GM18499 (cell line): ENCODE measurements at regions not wholly inside any gene's neighbourhood (a gene's known extent, or its start where the extent isn't known, plus 50 kb on each side); places are given as distances from the start of the nearest gene placed in this dataset.
"Not testable (repeated sequence)": the region's sequence is repeated elsewhere in the genome, so short reads cannot be mapped to it uniquely, and the experiment has no call there.

Experiments used
- ATAC-seq: cut with Tn5 transposase; IDR thresholded peaks from one replicate; pipeline ENCODE4 v1.9.1; 2021; ENCODE audit warnings: moderate number of reproducible peaks; ENCODE audit not compliant: insufficient read depth, unreplicated experiment

- ATAC-seq = no peak
These were observed 58.2 kb downstream of the RPRM start for GRCh38 chr2:153420394-153420793.

DNA sequence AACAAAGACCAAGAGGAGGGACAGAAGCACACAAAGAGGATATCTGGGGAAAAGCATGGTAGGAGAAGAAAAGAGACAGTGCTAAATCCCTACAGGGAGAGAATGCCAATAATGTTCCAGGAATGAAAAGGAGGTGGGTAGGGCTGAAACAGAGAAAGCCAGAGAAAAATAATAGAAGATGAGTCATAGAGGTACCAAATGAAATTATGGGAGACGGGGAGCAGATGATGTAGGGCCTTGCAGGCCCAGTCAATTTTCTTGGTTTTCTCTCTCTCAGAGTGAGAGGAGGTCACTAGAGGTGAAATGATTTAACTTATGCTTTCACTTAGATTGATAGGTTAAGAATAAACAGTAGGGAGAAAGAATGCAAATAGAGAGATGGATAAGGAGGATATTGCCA lies 61.5 kb downstream of the RPRM start:
- ATAC-seq = no peak

DNA sequence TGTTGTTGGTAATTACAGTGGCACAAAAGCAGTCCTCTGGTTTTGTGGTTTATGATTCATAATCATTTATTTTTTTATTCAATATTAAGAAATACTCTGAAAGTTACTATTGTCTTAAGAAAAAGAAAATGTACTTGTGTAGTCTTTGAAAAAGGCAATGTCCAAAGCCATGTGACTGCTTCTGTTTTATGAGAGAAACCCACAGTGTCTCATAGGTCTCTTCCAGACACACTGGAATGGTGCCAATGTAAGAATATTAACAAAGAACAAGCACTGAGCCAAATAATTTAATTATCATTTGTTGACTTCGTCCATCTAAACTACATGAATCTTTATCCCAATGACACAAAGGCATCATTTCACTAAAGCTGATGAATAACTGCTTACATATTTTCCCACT lies 62.5 kb downstream of the RPRM start:
- no peak for ATAC-seq

DNA sequence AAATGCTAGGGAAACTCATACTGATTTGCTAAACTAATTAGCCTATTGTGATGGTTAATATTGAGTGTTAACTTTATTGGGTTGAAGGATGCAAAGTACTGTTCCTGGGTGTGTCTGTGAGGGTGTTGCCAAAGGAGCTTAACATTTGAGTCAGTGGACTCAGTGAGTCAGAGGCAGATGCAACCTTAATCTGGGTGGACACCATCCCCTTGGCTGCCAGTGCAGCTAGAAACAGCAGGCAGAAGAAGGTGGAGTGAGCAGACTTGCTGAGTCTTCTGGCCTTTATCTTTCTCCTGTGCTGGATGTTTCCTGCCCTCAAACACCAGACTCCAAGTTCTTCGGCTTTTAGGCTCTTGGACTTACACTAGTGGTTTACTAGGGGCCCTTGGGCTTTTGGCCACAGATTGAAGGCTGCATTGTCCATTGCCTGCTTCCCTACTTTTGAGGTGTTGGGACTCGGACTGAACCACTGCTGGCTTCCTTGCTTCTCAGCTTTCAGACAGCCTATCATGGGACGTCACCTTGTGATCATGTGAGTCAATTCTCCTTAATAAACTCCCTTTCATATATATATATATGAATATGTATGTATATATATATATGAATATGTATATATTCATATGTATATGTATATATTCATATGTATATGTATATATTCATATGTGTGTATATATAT lies 69.7 kb downstream of the RPRM start:
- ATAC-seq = no peak

- no peak for ATAC-seq
These were observed 73.4 kb downstream of the RPRM start for GRCh38 chr2:153405196-153405595.

DNA sequence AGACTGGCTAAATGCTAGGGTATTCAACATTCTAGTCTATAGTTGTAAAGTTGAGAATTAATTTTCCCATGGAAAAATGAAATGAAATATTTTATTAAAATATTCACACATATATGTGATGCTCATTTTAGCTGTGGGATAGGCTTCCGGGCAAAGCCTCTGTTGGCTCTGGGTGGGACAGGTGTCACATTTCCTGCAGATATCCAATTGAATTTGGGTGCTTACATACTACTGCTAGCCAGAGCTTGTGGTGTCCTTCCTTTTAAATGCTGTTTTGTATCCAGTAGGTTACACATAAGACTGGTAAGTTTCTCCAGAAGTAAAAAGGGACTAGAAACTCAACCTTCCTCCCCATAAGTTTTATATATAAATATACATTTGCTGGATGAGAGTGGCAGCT lies 73.8 kb downstream of the RPRM start:
- no peak for ATAC-seq

DNA sequence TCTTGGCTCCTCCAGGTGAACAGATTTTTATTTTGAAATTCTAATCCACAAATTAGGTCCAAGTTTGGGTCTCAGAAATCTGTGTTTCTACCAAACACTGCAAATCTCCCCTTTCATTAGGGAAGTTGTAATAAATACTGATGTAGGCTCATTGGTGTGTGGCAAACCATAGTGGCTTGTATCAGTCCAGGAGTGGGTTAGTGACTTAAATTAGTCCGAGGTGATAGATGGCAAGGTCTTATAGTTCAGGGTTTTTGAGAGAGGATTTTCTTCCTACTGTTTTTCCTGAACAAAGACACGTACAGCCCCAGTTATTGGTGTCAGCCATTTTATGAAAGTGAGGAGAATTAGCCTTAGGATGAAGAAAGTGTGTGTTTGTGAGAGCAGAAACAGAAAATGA lies 74.6 kb downstream of the RPRM start:
- no peak for ATAC-seq

GRCh38 chr2:153403352-153403751 lies 75.2 kb downstream of the RPRM start:
- ATAC-seq = not testable (repeated sequence)

GRCh38 chr2:153394686-153395085 lies 83.9 kb downstream of the RPRM start:
- ATAC-seq = no peak

DNA sequence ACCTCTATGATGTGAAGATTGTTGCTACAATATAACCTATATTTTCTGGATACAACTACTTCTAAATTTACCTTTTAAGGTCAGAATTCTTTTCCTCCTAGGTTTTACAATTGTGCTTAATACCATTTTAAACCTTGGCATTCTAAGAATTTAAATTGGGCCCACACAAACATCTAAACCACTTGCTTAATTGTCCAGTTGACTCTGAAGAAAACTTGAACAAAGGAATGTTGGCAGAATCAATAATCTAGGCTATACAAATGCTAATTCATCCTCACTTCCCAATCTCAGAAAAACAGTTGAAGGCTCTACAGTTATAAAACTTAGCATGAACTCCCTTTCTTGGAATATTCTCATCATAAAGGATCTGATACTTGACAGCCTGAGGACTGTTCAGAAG lies 84.3 kb downstream of the RPRM start:
- ATAC-seq = no peak

- no peak for ATAC-seq
These were observed 85.0 kb downstream of the RPRM start for GRCh38 chr2:153393518-153393917.

DNA sequence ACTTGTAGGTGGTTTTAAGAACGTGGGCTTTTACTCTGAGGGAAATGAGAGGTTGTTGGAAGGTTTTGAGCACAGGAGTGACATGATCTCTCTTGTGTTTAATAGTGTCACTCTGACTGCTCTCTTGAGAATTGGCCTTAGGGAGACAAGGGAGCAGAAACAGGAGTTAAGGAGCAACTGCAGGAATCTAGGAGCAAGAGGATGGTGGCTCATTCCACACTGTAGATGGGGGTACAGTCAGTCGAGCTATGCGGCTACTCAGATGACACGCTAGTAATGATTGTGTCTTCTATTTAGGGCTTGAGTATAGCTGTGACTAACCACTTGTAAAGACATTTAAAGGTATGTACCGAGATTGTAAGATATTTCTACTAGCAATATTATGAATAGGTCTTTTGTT lies 87.4 kb downstream of the RPRM start:
- ATAC-seq = no peak

DNA sequence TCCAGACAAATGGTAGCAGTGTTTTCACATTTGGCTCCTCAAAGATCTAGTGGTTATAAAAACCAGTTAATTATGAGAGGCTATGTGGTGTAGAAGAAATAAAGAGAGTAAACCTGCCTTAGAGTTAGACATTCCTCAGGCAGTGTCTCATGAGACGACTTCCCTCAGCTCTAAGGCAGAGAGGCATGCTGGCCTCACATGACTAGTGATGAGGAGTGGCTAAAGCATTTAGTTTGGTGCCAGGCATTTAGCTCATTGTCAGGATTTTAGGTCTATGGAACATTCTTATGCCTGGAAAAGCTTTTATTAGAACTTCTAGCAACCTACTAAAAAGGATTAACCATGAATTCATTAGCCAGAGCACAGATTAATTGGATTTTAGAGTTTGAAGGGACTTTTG lies 90.3 kb downstream of the RPRM start:
- no peak for ATAC-seq

DNA sequence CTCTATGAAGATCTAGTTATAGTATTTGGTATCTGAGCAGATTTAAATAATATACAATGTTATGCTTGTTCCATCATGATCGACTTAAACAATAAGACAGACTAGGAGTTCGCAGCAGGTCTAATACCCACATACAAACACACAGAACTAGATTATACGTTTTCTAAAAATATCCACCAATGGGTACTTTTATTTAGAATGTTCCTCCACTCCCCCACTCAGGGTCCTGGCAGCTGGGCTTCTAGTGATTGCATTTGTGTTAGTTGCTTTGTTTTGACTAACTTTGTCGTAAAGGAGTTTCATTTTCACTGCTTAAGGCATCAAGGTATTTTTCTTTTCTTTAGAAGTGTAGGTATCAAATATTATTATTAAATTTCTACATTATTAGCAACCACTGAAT lies 91.4 kb downstream of the RPRM start:
- ATAC-seq = no peak

GRCh38 chr2:153386481-153386897 lies 92.1 kb downstream of the RPRM start:
- no peak for ATAC-seq

- ATAC-seq = no peak
These were observed 104.9 kb downstream of the RPRM start for GRCh38 chr2:153373510-153374279.

- no peak for ATAC-seq
These were observed 118.3 kb downstream of the RPRM start for GRCh38 chr2:153360239-153360638.

DNA sequence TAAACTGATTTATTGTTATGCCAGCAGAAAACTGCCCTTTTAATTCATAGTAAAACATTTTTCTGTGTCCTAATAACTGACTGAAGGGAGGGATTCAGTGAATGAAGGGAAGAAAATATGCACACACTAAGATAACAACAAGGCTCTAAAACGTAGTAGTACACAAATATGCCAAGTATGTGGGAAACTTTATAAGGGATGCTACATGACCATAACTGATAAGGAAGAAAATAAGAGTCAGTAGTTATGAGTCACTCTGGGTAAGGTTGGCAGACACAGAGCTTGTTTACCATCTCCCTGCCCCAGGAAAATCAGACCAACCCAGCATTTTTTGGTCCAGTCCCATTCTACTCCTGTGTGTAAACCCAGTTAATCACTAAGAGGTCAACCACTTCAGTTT lies 124.2 kb downstream of the RPRM start:
- no peak for ATAC-seq

GRCh38 chr2:153349603-153350002 lies 129.0 kb downstream of the RPRM start:
- no peak for ATAC-seq

DNA sequence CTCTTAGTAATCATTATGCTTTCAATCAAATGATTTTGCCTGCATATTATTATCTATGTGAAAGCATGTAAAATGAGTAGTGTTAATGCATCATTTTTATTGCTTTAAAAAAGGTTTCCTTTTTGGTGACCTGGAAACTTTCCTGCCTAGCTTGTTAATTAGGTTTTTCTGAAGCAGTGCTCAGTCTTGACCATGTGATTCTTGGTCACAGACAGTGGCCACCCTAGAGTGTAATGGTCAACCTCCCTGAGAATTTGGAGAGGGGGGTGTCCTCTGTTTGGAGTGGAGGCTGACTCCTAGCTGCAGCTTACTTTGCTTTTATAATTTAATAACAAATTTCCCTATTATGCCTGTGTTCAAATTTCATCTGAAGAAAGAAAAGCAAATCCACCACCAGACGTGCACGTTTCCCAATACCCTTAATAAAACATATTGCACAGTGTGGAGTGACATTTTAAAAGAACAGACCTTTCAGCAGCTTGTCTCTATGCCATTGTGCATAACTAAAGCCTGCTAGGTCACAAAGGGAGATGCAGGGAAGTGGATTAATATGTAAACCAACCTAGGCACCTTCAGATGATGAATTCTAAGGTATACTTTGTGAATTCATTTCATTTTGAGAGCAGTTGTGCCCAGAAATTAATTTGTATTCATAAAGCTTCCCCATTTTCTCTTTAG lies 130.6 kb downstream of the RPRM start:
- no peak for ATAC-seq

- ATAC-seq = no peak
These were observed 157.7 kb downstream of the RPRM start for GRCh38 chr2:153320879-153321278.
